ENCODE measurements at regions not wholly inside any gene's neighbourhood (a gene's known extent, or its start where the extent isn't known, plus 50 kb on each side); places are given as distances from the start of the nearest gene placed in this dataset.
A peak's percentile ranks its signal among the peaks of the same experiment; 100 is the strongest.

DNA sequence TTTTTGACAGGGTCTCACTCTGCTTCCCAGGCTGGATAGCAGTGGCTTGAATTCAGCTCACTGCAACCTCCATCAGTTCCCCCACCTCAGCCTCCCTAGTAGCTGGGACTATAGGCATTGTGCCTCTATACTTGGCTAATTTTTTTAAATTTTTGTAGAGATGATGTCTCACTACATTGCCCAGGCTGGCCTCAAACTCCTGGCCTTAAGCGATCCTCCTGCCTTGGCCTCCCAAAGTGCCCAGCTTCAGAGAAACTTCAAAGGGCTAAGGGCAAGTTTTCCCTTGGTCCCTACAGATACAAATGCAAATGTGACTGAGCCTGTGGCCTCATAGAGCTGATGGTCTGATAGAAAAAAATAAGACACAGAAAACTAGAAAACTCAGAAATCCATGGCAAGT, 52.9 kb upstream of the PRRC2C start:
- H3K4me3 ChIP-seq (ENCODE audit: low read depth, low read length), result no peak overlapping the region
- TF ChIP-seq, protein P1, sequence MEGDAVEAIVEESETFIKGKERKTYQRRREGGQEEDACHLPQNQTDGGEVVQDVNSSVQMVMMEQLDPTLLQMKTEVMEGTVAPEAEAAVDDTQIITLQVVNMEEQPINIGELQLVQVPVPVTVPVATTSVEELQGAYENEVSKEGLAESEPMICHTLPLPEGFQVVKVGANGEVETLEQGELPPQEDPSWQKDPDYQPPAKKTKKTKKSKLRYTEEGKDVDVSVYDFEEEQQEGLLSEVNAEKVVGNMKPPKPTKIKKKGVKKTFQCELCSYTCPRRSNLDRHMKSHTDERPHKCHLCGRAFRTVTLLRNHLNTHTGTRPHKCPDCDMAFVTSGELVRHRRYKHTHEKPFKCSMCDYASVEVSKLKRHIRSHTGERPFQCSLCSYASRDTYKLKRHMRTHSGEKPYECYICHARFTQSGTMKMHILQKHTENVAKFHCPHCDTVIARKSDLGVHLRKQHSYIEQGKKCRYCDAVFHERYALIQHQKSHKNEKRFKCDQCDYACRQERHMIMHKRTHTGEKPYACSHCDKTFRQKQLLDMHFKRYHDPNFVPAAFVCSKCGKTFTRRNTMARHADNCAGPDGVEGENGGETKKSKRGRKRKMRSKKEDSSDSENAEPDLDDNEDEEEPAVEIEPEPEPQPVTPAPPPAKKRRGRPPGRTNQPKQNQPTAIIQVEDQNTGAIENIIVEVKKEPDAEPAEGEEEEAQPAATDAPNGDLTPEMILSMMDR (IDR thresholded peaks at IDR 0.05; ENCODE audit: low read depth, low read length, missing control alignments), result no peak
- in situ Hi-C loops (cut with HindIII; ENCODE audit: low sequenced_read_pairs), result no loop called here
- DNase-seq (ENCODE audit: low read depth), result no peak

GRCh38 chr1:171433451-171433850, 51.9 kb upstream of the PRRC2C start:
- H3K4me3 ChIP-seq (ENCODE audit: low read depth, low read length), result no peak overlapping the region
- DNase-seq (ENCODE audit: low read depth), result peak; percentile 64
- TF ChIP-seq, protein P1 (IDR thresholded peaks at IDR 0.05; ENCODE audit: low read depth, low read length, missing control alignments), result no peak
- in situ Hi-C loops (cut with HindIII; ENCODE audit: low sequenced_read_pairs), result no loop called here

DNA sequence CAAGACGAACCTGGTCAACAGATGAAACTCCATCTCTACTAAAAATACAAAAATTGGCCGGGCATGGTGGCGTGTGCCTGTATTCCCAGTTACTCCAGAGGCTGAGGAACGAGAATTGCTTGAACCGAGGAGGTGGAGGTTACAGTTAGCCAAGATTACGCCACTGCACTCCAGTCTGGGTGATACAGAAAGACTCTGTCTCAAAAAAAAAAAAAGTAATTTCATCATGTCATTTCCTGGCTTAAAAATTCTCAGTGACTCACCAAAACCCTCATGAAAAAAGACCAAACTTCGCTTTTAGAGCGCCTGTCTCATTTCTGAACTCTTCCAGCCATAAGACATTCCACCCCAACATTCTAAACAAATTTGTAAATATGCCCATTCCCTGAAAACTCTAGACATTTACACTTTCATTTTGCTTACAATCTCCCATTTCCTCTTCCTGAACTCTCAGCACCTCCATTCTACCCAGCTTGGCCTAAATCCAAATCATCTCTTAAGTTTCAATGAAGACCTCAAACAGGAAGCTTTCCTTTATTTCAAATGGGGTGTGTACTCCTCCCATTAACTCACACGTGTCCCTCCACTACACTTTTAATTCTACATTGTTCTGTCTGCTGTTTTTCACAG, 50.5 kb upstream of the PRRC2C start:
- no peak overlapping the region for H3K4me3 ChIP-seq (ENCODE audit: low read depth, low read length)
- in situ Hi-C loops (cut with HindIII; ENCODE audit: low sequenced_read_pairs), result no loop called here
- TF ChIP-seq, protein P1 (IDR thresholded peaks at IDR 0.05; ENCODE audit: low read depth, low read length, missing control alignments), result no peak

More for the DNA sequence above, 50.5 kb upstream of the PRRC2C start:
- peak; percentile 69 for DNase-seq (ENCODE audit: low read depth)

Data from astrocyte of the cerebellum (primary cell).